ENCODE measurements at regions not wholly inside any gene's neighbourhood (a gene's known extent, or its start where the extent isn't known, plus 50 kb on each side); places are given as distances from the start of the nearest gene placed in this dataset.

GRCh38 chr2:226352941-226353560 lies 446.6 kb downstream of the IRS1 start:
- no peak for DNase-seq (ENCODE audit: low read depth in 2 of 2)

DNA sequence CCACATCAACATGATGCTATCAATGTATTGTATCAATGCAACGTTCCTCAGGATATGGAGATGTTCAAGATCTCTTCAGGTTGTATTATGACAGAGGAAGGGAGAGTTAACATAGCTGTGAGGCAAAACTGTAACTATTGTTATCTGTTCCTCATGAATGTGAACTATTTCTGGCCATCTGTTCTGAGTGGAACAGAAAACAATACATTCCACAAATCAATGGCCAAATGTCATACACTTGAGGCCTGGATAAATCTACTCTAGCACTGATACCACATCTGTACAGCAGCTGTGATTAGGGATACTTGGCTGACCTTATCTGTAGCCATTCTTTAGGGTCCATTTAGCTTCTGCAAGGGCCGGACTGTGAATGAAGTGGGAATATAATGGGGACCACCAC lies 447.9 kb downstream of the IRS1 start:
- H2AFZ ChIP-seq (ENCODE audit: low read length) = no peak overlapping the region
- H3K4me2 ChIP-seq (ENCODE audit: extremely low read depth, insufficient read depth, low read length) = no peak overlapping the region
- H3K4me3 ChIP-seq (replicated peaks in 1 of 4; ENCODE audit: control extremely low read depth in 1 of 4, insufficient read depth in 1 of 4, low read depth in 3 of 4, low read length in 4 of 4) = no peak overlapping the region
- H3K4me1 ChIP-seq (ENCODE audit: control insufficient read depth, extremely low read depth, insufficient read depth, low read length) = no peaks in the 10 kb centered on the region
- no peak overlapping the region for H3K27ac ChIP-seq (ENCODE audit: insufficient read depth, low read length)
- TF ChIP-seq EZH2 (IDR thresholded peaks at IDR 0.05; ENCODE audit: low read length, missing control alignments) (no peak), CTCF (conservative IDR thresholded peaks at IDR 0.05 in 1 of 2, IDR thresholded peaks at IDR 0.05 in 1 of 2; ENCODE audit: low read depth in 1 of 2, low read length in 2 of 2) (no peak)
- no peaks in the 10 kb centered on the region for H3K79me2 ChIP-seq (ENCODE audit: control insufficient read depth, insufficient read depth, low read length)
- no peaks in the 10 kb centered on the region for H4K20me1 ChIP-seq (ENCODE audit: control insufficient read depth, extremely low read depth, insufficient read depth, low read length)
- H3K36me3 ChIP-seq (ENCODE audit: control insufficient read depth, insufficient read depth, low read length) = no peaks in the 10 kb centered on the region
- no peaks in the 10 kb centered on the region for H3K9me3 ChIP-seq (ENCODE audit: control insufficient read depth, insufficient read depth, low read depth, low read length)
- no peak overlapping the region for H3K9ac ChIP-seq (ENCODE audit: insufficient read depth, low read length)
- H3K27me3 ChIP-seq (ENCODE audit: control insufficient read depth, insufficient read depth, low read length) = no peaks in the 10 kb centered on the region
- no peak for DNase-seq (ENCODE audit: low read depth in 2 of 2)

More at GRCh38 chr2:226352941-226353560, 446.6 kb downstream of the IRS1 start:
- no peaks in the 10 kb centered on the region for H3K4me1 ChIP-seq (ENCODE audit: control insufficient read depth, extremely low read depth, insufficient read depth, low read length)
- no peak overlapping the region for H3K9ac ChIP-seq (ENCODE audit: insufficient read depth, low read length)
- no peaks in the 10 kb centered on the region for H3K27me3 ChIP-seq (ENCODE audit: control insufficient read depth, insufficient read depth, low read length)
- no peak overlapping the region for H3K27ac ChIP-seq (ENCODE audit: insufficient read depth, low read length)
- H4K20me1 ChIP-seq (ENCODE audit: control insufficient read depth, extremely low read depth, insufficient read depth, low read length) = no peaks in the 10 kb centered on the region
- H3K36me3 ChIP-seq (ENCODE audit: control insufficient read depth, insufficient read depth, low read length) = no peaks in the 10 kb centered on the region
- no peak overlapping the region for H2AFZ ChIP-seq (ENCODE audit: low read length)
- no peaks in the 10 kb centered on the region for H3K9me3 ChIP-seq (ENCODE audit: control insufficient read depth, insufficient read depth, low read depth, low read length)
- H3K4me2 ChIP-seq (ENCODE audit: extremely low read depth, insufficient read depth, low read length) = no peak overlapping the region
- H3K4me3 ChIP-seq (replicated peaks in 1 of 4; ENCODE audit: control extremely low read depth in 1 of 4, insufficient read depth in 1 of 4, low read depth in 3 of 4, low read length in 4 of 4) = no peak overlapping the region
- no peaks in the 10 kb centered on the region for H3K79me2 ChIP-seq (ENCODE audit: control insufficient read depth, insufficient read depth, low read length)
- TF ChIP-seq EZH2 (IDR thresholded peaks at IDR 0.05; ENCODE audit: low read length, missing control alignments) = no peak
- no peak for TF ChIP-seq CTCF (conservative IDR thresholded peaks at IDR 0.05 in 1 of 2, IDR thresholded peaks at IDR 0.05 in 1 of 2; ENCODE audit: low read depth in 1 of 2, low read length in 2 of 2)

- DNase-seq (ENCODE audit: low read depth in 2 of 2) = no peak
- H3K4me2 ChIP-seq (ENCODE audit: extremely low read depth, insufficient read depth, low read length) = no peak overlapping the region
- no peaks in the 10 kb centered on the region for H3K79me2 ChIP-seq (ENCODE audit: control insufficient read depth, insufficient read depth, low read length)
- peaks cover 2% of the 10 kb centered on the region for H3K4me1 ChIP-seq (ENCODE audit: control insufficient read depth, extremely low read depth, insufficient read depth, low read length)
- no peak overlapping the region for H3K27ac ChIP-seq (ENCODE audit: insufficient read depth, low read length)
- H3K9ac ChIP-seq (ENCODE audit: insufficient read depth, low read length) = no peak overlapping the region
- no peak overlapping the region for H3K4me3 ChIP-seq (replicated peaks in 1 of 4; ENCODE audit: control extremely low read depth in 1 of 4, insufficient read depth in 1 of 4, low read depth in 3 of 4, low read length in 4 of 4)
- no peak overlapping the region for H2AFZ ChIP-seq (ENCODE audit: low read length)
- no peak for TF ChIP-seq EZH2 (IDR thresholded peaks at IDR 0.05; ENCODE audit: low read length, missing control alignments)
- TF ChIP-seq CTCF (conservative IDR thresholded peaks at IDR 0.05 in 1 of 2, IDR thresholded peaks at IDR 0.05 in 1 of 2; ENCODE audit: low read depth in 1 of 2, low read length in 2 of 2) = no peak
- H3K27me3 ChIP-seq (ENCODE audit: control insufficient read depth, insufficient read depth, low read length) = no peaks in the 10 kb centered on the region
- no peaks in the 10 kb centered on the region for H3K36me3 ChIP-seq (ENCODE audit: control insufficient read depth, insufficient read depth, low read length)
- no peaks in the 10 kb centered on the region for H3K9me3 ChIP-seq (ENCODE audit: control insufficient read depth, insufficient read depth, low read depth, low read length)
- H4K20me1 ChIP-seq (ENCODE audit: control insufficient read depth, extremely low read depth, insufficient read depth, low read length) = no peaks in the 10 kb centered on the region
These were observed 460.0 kb downstream of the IRS1 start for GRCh38 chr2:226339616-226340015.
